DOHH2 (cell line): ENCODE measurements at regions not wholly inside any gene's neighbourhood (a gene's known extent, or its start where the extent isn't known, plus 50 kb on each side); places are given as distances from the start of the nearest gene placed in this dataset.

ENCODE experiments used
- EZH2phosphoT487 ChIP-seq: fragments of 200-600 bp; sonication (generic); IDR thresholded peaks from 2 replicates; pipeline ENCODE4 v1.6.1; 2017; ENCODE audit warnings: borderline replicate concordance, mild to moderate bottlenecking, antibody characterized with exemption, low read length, moderate library complexity, mixed read lengths
- TF ChIP-seq, protein P1 (sequence below): fragments of 200-600 bp; sonication (generic); IDR thresholded peaks from one replicate; pipeline ENCODE4 v1.5.1; 2014; ENCODE audit warnings: antibody characterized with exemption, mild to moderate bottlenecking, low read depth, low read length; ENCODE audit not compliant: poor library complexity, severe bottlenecking

DNA sequence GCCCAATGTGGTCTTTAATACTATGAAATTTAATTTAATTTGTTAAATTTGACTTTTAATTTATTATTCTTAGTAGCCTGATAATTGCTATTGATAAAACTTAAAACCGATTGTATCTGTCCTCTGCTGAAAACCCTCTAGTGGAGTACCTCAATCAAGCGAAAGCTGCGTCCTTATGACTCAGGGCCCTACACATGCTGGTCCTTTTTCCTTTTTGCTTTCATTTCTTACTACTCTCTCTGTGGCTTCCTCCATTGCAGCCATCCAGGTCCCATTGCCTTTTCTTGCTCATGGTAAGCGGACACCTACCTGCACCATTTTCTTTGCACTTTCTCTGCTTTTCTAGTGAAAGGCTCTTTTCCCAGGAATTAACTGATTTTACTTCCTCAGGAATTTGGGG is 301.1 kb downstream of the INHBA start:
- TF ChIP-seq, protein P1, sequence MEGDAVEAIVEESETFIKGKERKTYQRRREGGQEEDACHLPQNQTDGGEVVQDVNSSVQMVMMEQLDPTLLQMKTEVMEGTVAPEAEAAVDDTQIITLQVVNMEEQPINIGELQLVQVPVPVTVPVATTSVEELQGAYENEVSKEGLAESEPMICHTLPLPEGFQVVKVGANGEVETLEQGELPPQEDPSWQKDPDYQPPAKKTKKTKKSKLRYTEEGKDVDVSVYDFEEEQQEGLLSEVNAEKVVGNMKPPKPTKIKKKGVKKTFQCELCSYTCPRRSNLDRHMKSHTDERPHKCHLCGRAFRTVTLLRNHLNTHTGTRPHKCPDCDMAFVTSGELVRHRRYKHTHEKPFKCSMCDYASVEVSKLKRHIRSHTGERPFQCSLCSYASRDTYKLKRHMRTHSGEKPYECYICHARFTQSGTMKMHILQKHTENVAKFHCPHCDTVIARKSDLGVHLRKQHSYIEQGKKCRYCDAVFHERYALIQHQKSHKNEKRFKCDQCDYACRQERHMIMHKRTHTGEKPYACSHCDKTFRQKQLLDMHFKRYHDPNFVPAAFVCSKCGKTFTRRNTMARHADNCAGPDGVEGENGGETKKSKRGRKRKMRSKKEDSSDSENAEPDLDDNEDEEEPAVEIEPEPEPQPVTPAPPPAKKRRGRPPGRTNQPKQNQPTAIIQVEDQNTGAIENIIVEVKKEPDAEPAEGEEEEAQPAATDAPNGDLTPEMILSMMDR: no peak
- no peak for TF ChIP-seq EZH2phosphoT487
